Endothelial cell (in vitro differentiated cells): ENCODE measurements at regions not wholly inside any gene's neighbourhood (a gene's known extent, or its start where the extent isn't known, plus 50 kb on each side); places are given as distances from the start of the nearest gene placed in this dataset.
"Not testable (repeated sequence)": the region's sequence is repeated elsewhere in the genome, so short reads cannot be mapped to it uniquely, and the experiment has no call there.

Experiments
- DNase-seq: peaks from one replicate; pipeline ENCODE4 v3.0.0; 2021; ENCODE audit warnings: low spot score
- H3K27ac Mint-ChIP-seq: one replicate; pipeline ENCODE4 v1.8.0; 2021; ENCODE audit warnings: mixed read lengths, inconsistent platforms; ENCODE audit not compliant: unreplicated experiment
- H3K27me3 Mint-ChIP-seq: one replicate; pipeline ENCODE4 v1.8.0; 2021; ENCODE audit warnings: mild to moderate bottlenecking, moderate library complexity, mixed read lengths, inconsistent platforms; ENCODE audit not compliant: unreplicated experiment
- H3K36me3 Mint-ChIP-seq: one replicate; pipeline ENCODE4 v1.8.0; 2021; ENCODE audit warnings: mild to moderate bottlenecking, low read depth, mixed read lengths, inconsistent platforms; ENCODE audit not compliant: unreplicated experiment
- H3K4me1 Mint-ChIP-seq: one replicate; pipeline ENCODE4 v1.8.0; 2021; ENCODE audit warnings: mild to moderate bottlenecking, mixed read lengths, inconsistent platforms; ENCODE audit not compliant: unreplicated experiment
- H3K4me3 Mint-ChIP-seq: one replicate; pipeline ENCODE4 v1.8.0; 2021; ENCODE audit warnings: mild to moderate bottlenecking, mixed read lengths, inconsistent platforms; ENCODE audit not compliant: unreplicated experiment
- H3K9me3 Mint-ChIP-seq: one replicate; pipeline ENCODE4 v1.8.0; 2021; ENCODE audit warnings: mixed read lengths, inconsistent platforms; ENCODE audit not compliant: unreplicated experiment
- TF ChIP-seq, protein P1 (sequence below): fragments of 200-600 bp; sonication (generic); IDR thresholded peaks from one replicate; pipeline ENCODE4 v1.5.0; 2021; ENCODE audit warnings: antibody characterized with exemption; ENCODE audit not compliant: unreplicated experiment

DNA sequence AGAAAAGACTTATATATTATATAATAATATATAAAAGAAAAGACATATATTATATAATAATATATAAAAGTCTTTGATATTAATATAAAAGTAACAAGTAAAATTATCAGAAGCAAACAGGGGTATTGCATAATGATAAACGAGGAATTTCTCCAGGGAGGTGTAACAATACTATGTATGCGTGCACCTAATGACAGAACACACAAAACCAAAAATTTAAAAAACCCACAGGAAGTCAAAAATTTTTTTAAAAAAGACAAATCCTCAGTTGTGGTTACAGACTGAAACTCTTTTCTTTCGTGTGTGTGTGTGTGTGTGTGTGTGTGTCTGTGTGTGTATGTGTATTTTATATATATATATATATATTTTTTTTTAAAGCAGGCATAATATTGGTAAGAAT, 279.2 kb upstream of the DPP6 start:
- H3K4me3 Mint-ChIP-seq: no peak overlapping the region
- TF ChIP-seq, protein P1, sequence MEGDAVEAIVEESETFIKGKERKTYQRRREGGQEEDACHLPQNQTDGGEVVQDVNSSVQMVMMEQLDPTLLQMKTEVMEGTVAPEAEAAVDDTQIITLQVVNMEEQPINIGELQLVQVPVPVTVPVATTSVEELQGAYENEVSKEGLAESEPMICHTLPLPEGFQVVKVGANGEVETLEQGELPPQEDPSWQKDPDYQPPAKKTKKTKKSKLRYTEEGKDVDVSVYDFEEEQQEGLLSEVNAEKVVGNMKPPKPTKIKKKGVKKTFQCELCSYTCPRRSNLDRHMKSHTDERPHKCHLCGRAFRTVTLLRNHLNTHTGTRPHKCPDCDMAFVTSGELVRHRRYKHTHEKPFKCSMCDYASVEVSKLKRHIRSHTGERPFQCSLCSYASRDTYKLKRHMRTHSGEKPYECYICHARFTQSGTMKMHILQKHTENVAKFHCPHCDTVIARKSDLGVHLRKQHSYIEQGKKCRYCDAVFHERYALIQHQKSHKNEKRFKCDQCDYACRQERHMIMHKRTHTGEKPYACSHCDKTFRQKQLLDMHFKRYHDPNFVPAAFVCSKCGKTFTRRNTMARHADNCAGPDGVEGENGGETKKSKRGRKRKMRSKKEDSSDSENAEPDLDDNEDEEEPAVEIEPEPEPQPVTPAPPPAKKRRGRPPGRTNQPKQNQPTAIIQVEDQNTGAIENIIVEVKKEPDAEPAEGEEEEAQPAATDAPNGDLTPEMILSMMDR: no peak
- H3K9me3 Mint-ChIP-seq: peaks cover 8% of the 10 kb centered on the region
- no peak overlapping the region for H3K27ac Mint-ChIP-seq
- DNase-seq: no peak
- H3K4me1 Mint-ChIP-seq: no peaks in the 10 kb centered on the region
- peaks cover 3% of the 10 kb centered on the region for H3K36me3 Mint-ChIP-seq
- peaks cover 1% of the 10 kb centered on the region for H3K27me3 Mint-ChIP-seq

DNA sequence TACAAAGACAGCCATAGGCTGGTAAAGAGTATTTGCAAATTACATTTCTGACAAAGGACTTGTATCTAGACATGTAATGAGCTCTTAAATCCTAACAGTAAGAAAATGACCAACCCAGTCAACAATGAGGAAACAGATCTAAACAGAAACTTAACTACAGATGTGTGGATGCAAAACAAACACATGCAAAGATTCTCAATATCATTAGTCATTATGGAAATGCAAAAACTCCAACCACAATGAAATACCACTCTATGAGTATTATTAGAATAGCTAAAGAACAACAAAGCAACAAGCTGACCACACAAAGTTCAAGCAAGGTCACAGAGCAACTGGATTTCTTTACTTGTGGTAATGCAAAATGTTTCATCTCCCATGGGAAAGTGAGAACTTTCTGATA, 275.3 kb upstream of the DPP6 start:
- H3K27ac Mint-ChIP-seq, H3K4me3 Mint-ChIP-seq, H3K4me1 Mint-ChIP-seq, DNase-seq, H3K27me3 Mint-ChIP-seq, H3K36me3 Mint-ChIP-seq, H3K9me3 Mint-ChIP-seq: not testable (repeated sequence)

DNA sequence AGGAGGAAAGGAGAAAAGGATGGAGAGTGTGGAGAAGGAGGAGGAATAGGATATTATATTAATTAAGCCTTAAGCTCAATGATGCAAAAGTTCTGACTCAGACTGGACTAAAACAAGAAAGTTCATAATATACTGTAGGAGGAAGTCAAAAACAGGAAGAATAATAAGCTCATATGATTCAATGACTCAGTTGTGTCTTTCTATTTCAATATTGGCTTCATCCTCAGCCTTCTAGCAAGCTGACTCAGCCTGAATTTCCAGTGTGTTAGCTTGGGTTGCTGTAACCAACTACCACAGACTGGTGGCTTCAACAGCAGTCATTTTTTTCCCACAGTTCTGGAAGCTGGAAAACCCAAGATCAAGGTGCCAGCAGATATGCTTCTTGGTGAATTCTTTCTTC, 254.8 kb upstream of the DPP6 start:
- H3K27me3 Mint-ChIP-seq, H3K9me3 Mint-ChIP-seq, H3K4me3 Mint-ChIP-seq, H3K36me3 Mint-ChIP-seq, H3K27ac Mint-ChIP-seq, H3K4me1 Mint-ChIP-seq, DNase-seq: not testable (repeated sequence)

DNA sequence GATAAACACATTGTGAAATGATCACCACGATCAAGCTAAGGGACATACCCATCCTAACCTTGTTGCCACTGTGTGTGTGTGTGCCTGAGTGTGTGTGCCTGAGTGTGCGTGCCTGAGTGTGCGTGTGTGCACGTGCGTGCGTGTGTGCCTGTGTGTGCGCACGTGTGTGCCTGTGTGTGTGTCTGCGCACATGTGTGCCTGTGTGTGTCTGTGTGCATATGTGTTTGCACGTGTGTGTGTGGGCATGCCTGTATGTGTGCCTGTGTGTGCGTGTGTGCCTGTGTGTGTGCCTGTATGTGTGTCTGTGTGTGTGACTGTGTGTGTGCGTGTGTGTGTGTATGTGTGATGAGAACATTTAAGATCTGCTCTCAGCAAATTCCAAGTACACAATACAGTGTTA, 244.1 kb upstream of the DPP6 start:
- TF ChIP-seq, protein P1: no peak
- Mint-ChIP-seq H3K36me3 (peaks cover 3% of the 10 kb centered on the region), H3K9me3 (peaks cover 12% of the 10 kb centered on the region), H3K27ac (no peak overlapping the region), H3K4me3 (no peak overlapping the region), H3K27me3 (peaks cover 2% of the 10 kb centered on the region), H3K4me1 (no peaks in the 10 kb centered on the region)
- no peak for DNase-seq

DNA sequence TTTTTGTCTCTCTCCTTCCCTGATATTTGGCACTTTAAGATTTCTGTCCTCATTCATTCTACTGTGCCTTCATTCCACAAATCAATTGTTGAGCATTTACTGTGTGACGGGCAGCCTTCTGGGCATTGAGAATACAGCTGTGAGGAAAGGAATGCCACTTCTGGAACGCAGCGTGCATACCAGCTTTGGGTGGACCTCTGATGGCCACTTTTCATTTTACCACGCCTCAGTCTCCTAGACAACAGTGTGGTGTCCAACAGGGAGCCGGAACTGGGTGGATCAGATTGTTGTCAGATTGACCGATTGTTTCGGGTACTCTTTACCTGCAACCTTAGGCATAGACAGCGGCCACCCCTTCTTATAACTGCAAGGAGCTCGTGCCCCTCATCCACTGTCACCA, 222.7 kb upstream of the DPP6 start:
- DNase-seq: no peak
- no peak overlapping the region for H3K4me3 Mint-ChIP-seq
- H3K27me3 Mint-ChIP-seq: no peaks in the 10 kb centered on the region
- no peak overlapping the region for H3K27ac Mint-ChIP-seq
- TF ChIP-seq, protein P1: no peak
- peaks cover 29% of the 10 kb centered on the region for H3K9me3 Mint-ChIP-seq
- H3K4me1 Mint-ChIP-seq: no peaks in the 10 kb centered on the region
- H3K36me3 Mint-ChIP-seq: peaks cover 6% of the 10 kb centered on the region

DNA sequence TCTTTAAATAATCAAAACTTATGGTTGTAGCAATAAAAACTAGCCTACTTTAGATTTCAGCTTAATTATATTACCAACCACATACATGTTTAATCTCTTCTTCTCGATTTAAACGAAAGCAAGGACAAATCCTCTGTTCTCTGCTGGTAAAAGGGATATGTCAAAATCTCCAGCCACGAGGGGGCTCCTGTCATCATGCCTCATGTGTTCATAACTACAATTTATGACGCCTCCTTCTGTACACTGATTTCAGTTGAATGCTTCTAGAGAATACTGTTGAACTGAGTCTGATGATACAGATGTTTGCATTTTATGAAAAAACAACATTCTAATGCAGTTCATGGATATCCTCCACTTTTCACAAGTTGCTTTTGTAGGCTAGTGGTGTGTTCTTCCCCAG, 220.0 kb upstream of the DPP6 start:
- no peak overlapping the region for H3K27ac Mint-ChIP-seq
- peaks cover 6% of the 10 kb centered on the region for H3K36me3 Mint-ChIP-seq
- H3K4me3 Mint-ChIP-seq: no peak overlapping the region
- peaks cover 24% of the 10 kb centered on the region for H3K9me3 Mint-ChIP-seq
- DNase-seq: no peak
- no peaks in the 10 kb centered on the region for H3K27me3 Mint-ChIP-seq
- H3K4me1 Mint-ChIP-seq: no peaks in the 10 kb centered on the region
- TF ChIP-seq, protein P1: no peak
